OCI-LY1 (cell line): ENCODE measurements at regions not wholly inside any gene's neighbourhood (a gene's known extent, or its start where the extent isn't known, plus 50 kb on each side); places are given as distances from the start of the nearest gene placed in this dataset.

Experiments
- CTCF ChIP-seq: fragments of 200-600 bp; sonication (generic), shearing (Covaris generic); IDR thresholded peaks from 2 replicates; pipeline ENCODE4 v1.5.1; 2017; ENCODE audit warnings: mild to moderate bottlenecking, antibody characterized with exemption, low read length, moderate library complexity, mixed read lengths
- EZH2 ChIP-seq: fragments of 200-600 bp; sonication (generic), shearing (Covaris generic); IDR thresholded peaks from 2 replicates; pipeline ENCODE4 v1.8.0; 2017; ENCODE audit warnings: borderline replicate concordance, mixed run types, mild to moderate bottlenecking, antibody characterized with exemption, low read length, moderate library complexity, mixed read lengths

- TF ChIP-seq CTCF (no peak), EZH2 (no peak)
Observed at GRCh38 chr20:48294196-48294595, 508.9 kb upstream of the SULF2 start.
